ENCODE measurements at regions not wholly inside any gene's neighbourhood (a gene's known extent, or its start where the extent isn't known, plus 50 kb on each side); places are given as distances from the start of the nearest gene placed in this dataset.

DNA sequence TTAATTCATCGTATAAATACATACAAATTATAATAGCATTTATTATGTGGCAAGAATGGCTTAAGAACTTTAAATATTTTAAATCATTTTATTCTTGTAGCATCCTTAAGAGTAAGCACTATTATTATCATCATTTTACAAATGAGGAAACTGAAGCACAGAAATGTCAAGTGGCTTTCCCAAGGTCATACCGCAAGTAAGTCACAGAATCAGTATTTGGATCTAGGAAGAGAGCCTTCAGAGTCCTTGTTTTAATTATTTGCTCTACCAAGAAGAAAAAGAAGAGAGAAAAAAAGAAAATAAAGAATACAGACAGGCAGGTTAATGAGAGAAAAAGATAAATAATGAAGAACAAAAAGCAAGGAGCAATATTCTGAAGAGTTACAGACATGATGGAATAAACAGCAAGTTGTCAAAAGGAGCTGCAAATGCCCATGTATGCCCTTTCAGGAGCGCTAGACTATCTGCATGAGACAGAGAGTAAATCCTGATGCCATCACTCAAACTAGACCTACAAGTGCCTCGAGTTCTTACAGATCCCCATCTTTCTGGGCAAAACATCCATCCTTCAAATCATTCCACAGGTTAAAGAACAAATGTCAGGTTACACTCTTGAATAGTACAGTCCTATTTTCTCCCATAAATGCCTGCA, 57.8 kb upstream of the ETAA1 start:
- DNase-seq (ENCODE audit: low read depth in 2 of 2): no peak
- TF ChIP-seq, protein P1, sequence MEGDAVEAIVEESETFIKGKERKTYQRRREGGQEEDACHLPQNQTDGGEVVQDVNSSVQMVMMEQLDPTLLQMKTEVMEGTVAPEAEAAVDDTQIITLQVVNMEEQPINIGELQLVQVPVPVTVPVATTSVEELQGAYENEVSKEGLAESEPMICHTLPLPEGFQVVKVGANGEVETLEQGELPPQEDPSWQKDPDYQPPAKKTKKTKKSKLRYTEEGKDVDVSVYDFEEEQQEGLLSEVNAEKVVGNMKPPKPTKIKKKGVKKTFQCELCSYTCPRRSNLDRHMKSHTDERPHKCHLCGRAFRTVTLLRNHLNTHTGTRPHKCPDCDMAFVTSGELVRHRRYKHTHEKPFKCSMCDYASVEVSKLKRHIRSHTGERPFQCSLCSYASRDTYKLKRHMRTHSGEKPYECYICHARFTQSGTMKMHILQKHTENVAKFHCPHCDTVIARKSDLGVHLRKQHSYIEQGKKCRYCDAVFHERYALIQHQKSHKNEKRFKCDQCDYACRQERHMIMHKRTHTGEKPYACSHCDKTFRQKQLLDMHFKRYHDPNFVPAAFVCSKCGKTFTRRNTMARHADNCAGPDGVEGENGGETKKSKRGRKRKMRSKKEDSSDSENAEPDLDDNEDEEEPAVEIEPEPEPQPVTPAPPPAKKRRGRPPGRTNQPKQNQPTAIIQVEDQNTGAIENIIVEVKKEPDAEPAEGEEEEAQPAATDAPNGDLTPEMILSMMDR (IDR thresholded peaks at IDR 0.05; ENCODE audit: low read depth, low read length): no peak
- H3K4me3 ChIP-seq (replicated peaks in 1 of 2; ENCODE audit: low read depth in 2 of 2, low read length in 2 of 2): no peak overlapping the region

DNA sequence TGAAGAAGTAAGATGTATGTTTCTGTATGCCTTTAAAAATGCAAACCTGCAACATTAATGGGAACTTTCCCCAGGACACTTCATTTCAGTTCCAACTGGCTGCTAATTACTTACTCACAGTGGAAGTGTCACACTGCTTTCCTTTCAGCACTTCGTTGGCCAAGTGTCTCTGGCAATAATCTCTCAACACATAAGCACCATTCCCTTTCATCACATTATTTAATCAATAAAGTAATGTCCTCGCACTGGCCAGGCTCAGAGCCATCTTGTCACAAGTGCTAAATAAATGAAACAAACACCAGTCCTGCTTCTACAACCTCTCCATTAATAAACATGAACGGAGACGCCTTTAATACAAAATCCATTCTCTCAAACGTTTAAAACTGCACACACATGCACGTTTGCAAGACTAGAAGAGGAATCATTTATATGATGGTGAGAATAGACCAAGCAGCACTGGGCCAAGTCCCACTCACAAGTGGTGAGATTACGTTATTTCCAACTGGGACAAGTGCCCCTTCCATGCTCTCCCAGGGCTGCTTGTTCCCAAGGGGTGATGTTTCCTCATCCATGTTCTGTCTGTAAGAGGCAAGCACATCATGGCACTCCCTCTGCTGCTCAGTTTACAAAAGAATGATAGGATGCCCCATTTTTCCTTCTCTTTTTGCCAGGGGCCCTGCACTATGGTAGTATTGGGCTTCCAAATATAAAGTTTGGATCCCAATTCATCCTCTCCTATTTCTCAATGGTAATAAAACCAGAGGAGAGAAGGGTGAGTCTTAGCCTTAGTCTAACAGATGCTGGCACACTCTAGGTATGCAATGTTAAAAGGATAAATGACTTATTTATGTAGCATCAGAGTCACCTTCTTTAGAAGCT, 56.8 kb upstream of the ETAA1 start:
- no peak overlapping the region for H3K4me3 ChIP-seq (replicated peaks in 1 of 2; ENCODE audit: low read depth in 2 of 2, low read length in 2 of 2)
- no peak for DNase-seq (ENCODE audit: low read depth in 2 of 2)
- TF ChIP-seq, protein P1 (IDR thresholded peaks at IDR 0.05; ENCODE audit: low read depth, low read length): no peak

DNA sequence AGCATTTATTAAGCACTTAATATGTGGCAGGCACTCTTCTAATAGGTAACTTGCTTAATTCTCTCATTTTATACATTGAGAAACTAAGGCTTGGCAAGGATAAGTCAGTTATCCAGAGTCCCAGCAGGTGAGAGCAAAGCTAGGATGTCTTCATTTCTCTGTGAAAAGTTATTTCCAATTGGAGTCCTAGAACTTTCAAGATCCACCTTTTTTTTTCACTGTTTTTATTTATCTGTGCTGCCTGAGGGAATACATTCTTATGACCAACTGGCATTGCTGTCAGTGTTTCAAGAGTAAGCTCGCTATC, 56.2 kb upstream of the ETAA1 start:
- TF ChIP-seq, protein P1 (IDR thresholded peaks at IDR 0.05; ENCODE audit: low read depth, low read length): no peak
- H3K4me3 ChIP-seq (replicated peaks in 1 of 2; ENCODE audit: low read depth in 2 of 2, low read length in 2 of 2): no peak overlapping the region
- no peak for DNase-seq (ENCODE audit: low read depth in 2 of 2)

DNA sequence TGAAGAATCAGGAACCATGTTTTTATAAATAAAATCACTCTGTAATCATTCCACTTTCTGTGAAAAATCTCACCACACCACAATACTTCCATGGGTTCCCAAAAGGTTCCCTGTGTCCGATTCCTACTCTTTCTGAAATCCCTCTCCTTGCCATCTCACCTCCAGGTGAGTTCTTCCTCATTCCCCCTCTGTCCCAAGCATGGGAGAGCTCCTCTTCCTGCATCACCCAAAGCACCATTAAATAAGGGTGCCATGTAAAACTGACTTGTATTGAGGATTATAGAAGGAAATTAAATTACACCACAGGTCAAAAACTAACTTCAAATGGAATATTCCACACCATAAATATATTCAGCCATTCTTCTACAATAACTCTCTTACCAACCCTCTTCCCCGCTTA, 55.8 kb upstream of the ETAA1 start:
- DNase-seq (ENCODE audit: low read depth in 2 of 2): no peak
- H3K4me3 ChIP-seq (replicated peaks in 1 of 2; ENCODE audit: low read depth in 2 of 2, low read length in 2 of 2): no peak overlapping the region
- TF ChIP-seq, protein P1 (IDR thresholded peaks at IDR 0.05; ENCODE audit: low read depth, low read length): no peak

DNA sequence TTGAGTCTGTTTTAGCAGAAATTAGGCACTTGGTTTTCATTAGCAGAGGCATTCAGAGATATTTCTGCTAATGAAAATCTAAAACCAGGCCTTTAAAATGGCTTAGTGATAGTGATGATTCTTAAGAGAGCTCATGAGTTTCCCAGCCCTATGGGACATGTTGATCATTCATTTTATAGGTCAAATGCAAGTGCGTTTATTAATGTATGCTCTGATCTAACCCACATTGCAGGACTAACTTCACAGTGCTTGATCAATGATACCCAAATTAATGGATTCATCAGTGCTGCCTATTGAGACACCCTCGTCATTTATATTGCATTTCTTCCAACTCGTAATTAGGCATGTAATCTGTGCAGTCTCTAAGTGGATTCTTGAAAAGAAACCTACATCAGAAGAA, 54.7 kb upstream of the ETAA1 start:
- no peak overlapping the region for H3K4me3 ChIP-seq (replicated peaks in 1 of 2; ENCODE audit: low read depth in 2 of 2, low read length in 2 of 2)
- DNase-seq (ENCODE audit: low read depth in 2 of 2): no peak
- TF ChIP-seq, protein P1 (IDR thresholded peaks at IDR 0.05; ENCODE audit: low read depth, low read length): no peak

DNA sequence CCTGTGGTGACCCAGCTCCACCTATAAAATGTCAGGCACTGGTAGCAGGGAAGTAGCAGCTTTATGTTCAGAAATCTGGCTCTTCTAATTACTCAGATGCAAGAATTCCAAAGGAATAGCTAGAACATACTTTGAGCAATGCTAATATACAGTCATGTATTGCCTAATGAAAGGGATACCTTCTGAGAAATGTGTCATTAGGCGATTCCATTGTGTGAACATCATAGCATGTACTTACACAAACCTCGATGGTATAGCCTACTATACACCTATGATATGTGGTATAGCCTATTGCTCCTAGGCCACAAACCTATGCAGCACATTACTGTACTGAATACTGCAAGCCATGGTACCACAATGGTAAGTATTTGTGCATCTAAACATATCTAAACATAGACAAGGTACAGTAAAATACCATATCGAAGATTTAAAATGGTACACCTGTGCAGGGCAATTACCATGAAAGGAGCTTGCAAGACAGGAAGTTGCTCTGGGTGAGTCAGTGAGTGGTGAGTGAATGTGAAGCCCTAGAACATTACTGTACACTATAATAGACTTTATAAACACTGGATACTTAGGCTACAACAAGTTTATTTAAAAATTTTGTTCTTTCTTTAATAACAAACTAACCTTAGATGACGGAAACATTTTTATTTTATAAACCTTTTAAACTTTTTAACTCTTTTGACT, 50.3 kb upstream of the ETAA1 start:
- TF ChIP-seq, protein P1 (IDR thresholded peaks at IDR 0.05; ENCODE audit: low read depth, low read length): no peak
- peak in 1 of 2 donors; percentile 63 for DNase-seq (ENCODE audit: low read depth in 2 of 2)
- no peak overlapping the region for H3K4me3 ChIP-seq (replicated peaks in 1 of 2; ENCODE audit: low read depth in 2 of 2, low read length in 2 of 2)
